ENCODE measurements at regions not wholly inside any gene's neighbourhood (a gene's known extent, or its start where the extent isn't known, plus 50 kb on each side); places are given as distances from the start of the nearest gene placed in this dataset.

- no peak overlapping the region for H3K9ac ChIP-seq (ENCODE audit: low read length)
- H3K27me3 ChIP-seq (ENCODE audit: insufficient read depth, low read length), result no peaks in the 10 kb centered on the region; the same call in 1 of the 2 replicates
- H4K20me1 ChIP-seq (ENCODE audit: insufficient read depth, low read length), result no peaks in the 10 kb centered on the region
- no peak overlapping the region for H2AFZ ChIP-seq (ENCODE audit: low read length)
- H3K79me2 ChIP-seq (ENCODE audit: insufficient read depth, low read length), result no peaks in the 10 kb centered on the region
- TF ChIP-seq EZH2 (IDR thresholded peaks at IDR 0.05; ENCODE audit: borderline replicate concordance, low read length) (no peak), CTCF (IDR thresholded peaks at IDR 0.05; ENCODE audit: low read length) (no peak)
- H3K27ac ChIP-seq (ENCODE audit: low read depth, low read length, poor library complexity, severe bottlenecking), result no peak overlapping the region
- H3K4me2 ChIP-seq (ENCODE audit: low read length), result no peak overlapping the region
- H3K36me3 ChIP-seq (ENCODE audit: insufficient read depth, low read length), result no peaks in the 10 kb centered on the region
- H3K9me2 ChIP-seq (ENCODE audit: low read depth, low read length), result no peaks in the 10 kb centered on the region
- no peak overlapping the region for H3K4me3 ChIP-seq (ENCODE audit: low read depth, low read length, poor library complexity, severe bottlenecking)
- no peaks in the 10 kb centered on the region for H3K9me3 ChIP-seq (ENCODE audit: low read length)
- H3F3A ChIP-seq (ENCODE audit: insufficient read depth, low read length), result no peaks in the 10 kb centered on the region
- H3K4me1 ChIP-seq (ENCODE audit: insufficient read depth, low read length, severe bottlenecking), result no peaks in the 10 kb centered on the region
Measured at GRCh38 chr14:96617635-96618034, 115.5 kb downstream of the PAPOLA start.

GRCh38 chr14:96622926-96623325, 120.7 kb downstream of the PAPOLA start:
- Histone ChIP-seq H4K20me1 (ENCODE audit: insufficient read depth, low read length) (no peaks in the 10 kb centered on the region), H3K4me3 (ENCODE audit: low read depth, low read length, poor library complexity, severe bottlenecking) (no peak overlapping the region), H3K79me2 (ENCODE audit: insufficient read depth, low read length) (no peaks in the 10 kb centered on the region), H3F3A (ENCODE audit: insufficient read depth, low read length) (no peaks in the 10 kb centered on the region), H3K36me3 (ENCODE audit: insufficient read depth, low read length) (no peaks in the 10 kb centered on the region), H3K4me1 (ENCODE audit: insufficient read depth, low read length, severe bottlenecking) (no peaks in the 10 kb centered on the region), H3K27me3 (ENCODE audit: insufficient read depth, low read length) (peaks cover 5% of the 10 kb centered on the region; the same call in 1 of the 2 replicates), H3K9me2 (ENCODE audit: low read depth, low read length) (no peaks in the 10 kb centered on the region), H3K4me2 (ENCODE audit: low read length) (no peak overlapping the region), H2AFZ (ENCODE audit: low read length) (no peak overlapping the region), H3K27ac (ENCODE audit: low read depth, low read length, poor library complexity, severe bottlenecking) (no peak overlapping the region), H3K9me3 (ENCODE audit: low read length) (no peaks in the 10 kb centered on the region), H3K9ac (ENCODE audit: low read length) (no peak overlapping the region)
- TF ChIP-seq CTCF (IDR thresholded peaks at IDR 0.05; ENCODE audit: low read length), result no peak
- no peak for TF ChIP-seq EZH2 (IDR thresholded peaks at IDR 0.05; ENCODE audit: borderline replicate concordance, low read length)

- H2AFZ ChIP-seq (ENCODE audit: low read length), result no peak overlapping the region
- no peaks in the 10 kb centered on the region for H3K4me1 ChIP-seq (ENCODE audit: insufficient read depth, low read length, severe bottlenecking)
- H3K9ac ChIP-seq (ENCODE audit: low read length), result no peak overlapping the region
- H3K4me3 ChIP-seq (ENCODE audit: low read depth, low read length, poor library complexity, severe bottlenecking), result no peak overlapping the region
- no peaks in the 10 kb centered on the region for H4K20me1 ChIP-seq (ENCODE audit: insufficient read depth, low read length)
- H3K27ac ChIP-seq (ENCODE audit: low read depth, low read length, poor library complexity, severe bottlenecking), result no peak overlapping the region
- H3K9me2 ChIP-seq (ENCODE audit: low read depth, low read length), result no peaks in the 10 kb centered on the region
- H3F3A ChIP-seq (ENCODE audit: insufficient read depth, low read length), result no peaks in the 10 kb centered on the region
- no peak overlapping the region for H3K4me2 ChIP-seq (ENCODE audit: low read length)
- no peak for TF ChIP-seq CTCF (IDR thresholded peaks at IDR 0.05; ENCODE audit: low read length)
- no peak for TF ChIP-seq EZH2 (IDR thresholded peaks at IDR 0.05; ENCODE audit: borderline replicate concordance, low read length)
- peaks cover 5% of the 10 kb centered on the region; the same call in 1 of the 2 replicates for H3K27me3 ChIP-seq (ENCODE audit: insufficient read depth, low read length)
- no peaks in the 10 kb centered on the region for H3K79me2 ChIP-seq (ENCODE audit: insufficient read depth, low read length)
- H3K36me3 ChIP-seq (ENCODE audit: insufficient read depth, low read length), result no peaks in the 10 kb centered on the region
- H3K9me3 ChIP-seq (ENCODE audit: low read length), result no peaks in the 10 kb centered on the region
Measured at GRCh38 chr14:96623676-96624484, 121.7 kb downstream of the PAPOLA start.
